Mammary epithelial cell (primary cell): ENCODE measurements at regions not wholly inside any gene's neighbourhood (a gene's known extent, or its start where the extent isn't known, plus 50 kb on each side); places are given as distances from the start of the nearest gene placed in this dataset.

Experiments
- CTCF ChIP-seq, 2 donors: IDR thresholded peaks in 1 of 2; conservative IDR thresholded peaks in 1 of 2; 2 replicates each; pipeline ENCODE4 v1.5.1; 2011 to 2012; ENCODE audit warnings: inconsistent platforms in 2 of 2, low read length in 2 of 2, mild to moderate bottlenecking in 2 of 2, control low read depth in 1 of 2, low read depth in 1 of 2; ENCODE audit not compliant: insufficient read depth in 1 of 2; ENCODE audit errors: extremely low read depth in 1 of 2
- EZH2 ChIP-seq: IDR thresholded peaks from 2 replicates; pipeline ENCODE4 v1.6.1; 2012; ENCODE audit warnings: low read length, inconsistent platforms, borderline replicate concordance

DNA sequence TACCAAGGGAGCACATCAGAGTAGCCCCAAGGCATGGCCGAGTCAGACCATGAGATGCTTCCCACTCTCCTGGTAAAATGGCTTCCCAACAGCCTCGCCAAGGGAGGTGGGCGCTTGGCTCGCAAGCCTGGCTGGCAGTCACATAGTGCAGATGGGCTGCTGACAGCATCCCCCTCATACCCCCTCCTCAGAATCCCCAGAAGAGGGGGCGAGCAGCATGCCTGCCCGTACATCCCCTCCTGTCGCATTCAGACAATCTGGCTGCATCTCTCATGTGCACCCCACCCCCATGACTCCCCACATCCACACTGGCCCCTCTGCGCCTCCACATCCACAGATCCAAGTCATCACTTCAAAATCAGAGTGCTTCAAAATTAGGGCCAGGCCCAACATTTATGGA, 54.0 kb upstream of the CES5A start:
- TF ChIP-seq CTCF (conservative IDR thresholded peaks at IDR 0.05 in 1 of 2, IDR thresholded peaks at IDR 0.05 in 1 of 2; ENCODE audit: extremely low read depth in 1 of 2, insufficient read depth in 1 of 2, low read depth in 1 of 2, low read length in 2 of 2) (no peak), EZH2 (no peak)
